ELF-1 (cell line): ENCODE measurements at regions not wholly inside any gene's neighbourhood (a gene's known extent, or its start where the extent isn't known, plus 50 kb on each side); places are given as distances from the start of the nearest gene placed in this dataset.
"Not testable (repeated sequence)": the region's sequence is repeated elsewhere in the genome, so short reads cannot be mapped to it uniquely, and the experiment has no call there.

Experiments used
- DNase-seq: peaks from one replicate; pipeline ENCODE4 v3.0.0-alpha.2; 2016; ENCODE audit warnings: low read depth, low spot score

DNA sequence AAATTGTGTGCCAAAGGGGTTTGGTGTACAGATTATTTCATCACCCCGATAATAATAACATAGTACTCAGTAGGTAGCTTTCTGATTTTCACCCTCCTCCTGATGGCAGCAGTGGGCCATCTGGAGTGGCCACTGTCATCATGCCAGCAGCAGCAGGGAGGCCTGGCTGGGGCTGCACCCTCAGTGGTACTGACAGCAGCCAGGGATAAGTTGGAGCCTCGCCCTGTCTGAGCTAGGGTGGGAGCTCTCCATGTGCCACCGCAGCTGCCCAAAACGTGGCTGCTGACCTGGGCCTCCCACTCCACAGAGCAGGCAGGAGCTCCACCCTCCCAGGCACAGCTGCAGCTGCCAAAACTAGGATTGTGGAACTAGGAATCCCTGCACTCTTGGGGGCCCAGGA is 700.8 kb upstream of the KCND2 start:
- DNase-seq: no peak

DNA sequence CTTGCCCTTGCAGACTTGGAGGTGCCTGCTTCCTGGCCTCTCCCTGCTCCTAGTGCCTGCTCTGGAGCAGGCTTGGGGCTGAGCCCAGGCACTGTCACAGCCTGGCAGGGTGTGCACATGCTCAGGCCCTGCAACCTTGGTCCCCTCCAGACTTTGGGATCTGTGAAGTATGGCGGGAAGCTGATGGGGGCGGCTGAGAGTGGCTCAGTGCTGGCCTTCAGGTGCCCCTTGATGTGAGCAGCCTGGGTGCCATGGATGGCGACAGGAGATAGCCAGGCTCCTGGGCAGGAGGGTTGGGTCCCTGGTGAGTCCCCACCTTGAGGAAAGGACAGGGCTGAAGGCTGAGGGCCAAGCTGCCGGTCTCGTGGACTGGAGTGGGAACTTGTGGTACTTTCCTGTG is 700.4 kb upstream of the KCND2 start:
- DNase-seq: no peak

DNA sequence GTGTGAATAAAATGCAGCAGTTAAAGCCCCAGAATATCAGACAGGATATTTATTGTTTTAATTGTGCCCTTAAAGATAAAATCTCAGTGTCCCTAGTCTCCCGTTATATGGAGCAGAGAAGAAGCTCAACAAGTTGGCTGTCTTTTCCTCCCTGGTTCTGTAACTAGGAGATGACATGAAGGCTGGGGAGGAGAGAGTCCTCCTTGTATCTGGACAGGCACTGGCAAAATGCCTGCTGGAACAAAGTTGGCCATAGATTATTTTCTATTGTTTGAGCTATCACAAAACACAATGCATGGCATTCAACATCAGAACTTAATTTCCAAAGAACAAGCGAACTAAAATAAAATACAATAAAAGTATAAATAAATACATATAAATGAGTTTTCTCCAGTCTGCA is 694.9 kb upstream of the KCND2 start:
- no peak for DNase-seq

DNA sequence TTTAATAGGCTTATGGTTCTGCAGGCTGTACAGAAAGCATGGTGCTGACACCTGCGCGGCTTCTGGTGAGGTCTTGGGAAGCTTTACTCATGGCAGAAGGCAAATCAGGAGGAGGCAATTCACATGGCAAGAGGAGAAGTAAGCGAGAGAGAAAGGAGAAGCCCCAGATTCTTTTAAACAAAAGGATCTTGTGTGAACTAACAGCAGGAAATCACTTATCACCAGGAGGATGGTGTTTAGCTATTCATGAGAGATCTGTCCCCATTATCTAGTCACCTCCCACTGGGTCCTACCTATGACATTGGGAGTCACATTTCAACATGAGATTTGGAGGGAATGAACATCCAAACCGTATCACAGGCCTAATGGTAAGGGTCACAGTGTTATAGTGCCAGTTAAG is 678.0 kb upstream of the KCND2 start:
- peak; percentile 56 for DNase-seq

DNA sequence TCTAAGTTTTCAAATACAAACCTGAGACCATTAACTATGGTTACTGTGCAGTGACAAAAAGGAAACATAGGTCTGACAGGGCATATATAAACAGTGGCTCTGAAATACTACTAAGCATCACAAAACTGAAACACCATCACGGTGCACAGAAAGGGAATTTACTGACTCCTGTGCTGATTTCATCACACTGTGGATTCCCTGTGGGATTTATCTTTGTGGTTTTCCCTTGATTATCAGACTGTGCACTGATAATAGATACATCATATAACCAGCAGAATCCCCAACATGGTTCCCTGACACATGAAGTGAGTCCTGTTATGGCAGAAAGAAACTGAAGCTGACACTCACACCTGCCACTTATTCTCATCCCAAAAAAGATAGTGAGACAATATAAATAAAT is 676.3 kb upstream of the KCND2 start:
- no peak for DNase-seq

DNA sequence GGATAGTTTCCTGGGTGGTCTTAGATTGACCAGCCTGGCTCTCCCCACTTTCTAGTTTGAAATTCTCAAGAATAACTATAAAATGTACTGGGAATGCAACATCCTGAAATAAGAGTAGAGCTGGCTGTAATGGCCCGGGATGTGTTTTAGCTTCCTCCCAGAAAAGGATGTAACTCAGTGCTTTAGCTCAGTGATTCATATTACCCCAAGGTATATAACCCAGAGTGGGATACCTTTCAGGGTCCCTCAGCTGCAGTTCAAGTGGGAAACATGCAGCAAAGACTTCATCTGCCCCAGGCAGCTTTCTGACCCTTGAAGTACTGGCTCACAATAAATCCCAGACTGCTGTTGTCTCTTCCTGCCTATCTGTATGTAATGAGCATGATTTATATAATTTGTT is 666.7 kb upstream of the KCND2 start:
- no peak for DNase-seq

DNA sequence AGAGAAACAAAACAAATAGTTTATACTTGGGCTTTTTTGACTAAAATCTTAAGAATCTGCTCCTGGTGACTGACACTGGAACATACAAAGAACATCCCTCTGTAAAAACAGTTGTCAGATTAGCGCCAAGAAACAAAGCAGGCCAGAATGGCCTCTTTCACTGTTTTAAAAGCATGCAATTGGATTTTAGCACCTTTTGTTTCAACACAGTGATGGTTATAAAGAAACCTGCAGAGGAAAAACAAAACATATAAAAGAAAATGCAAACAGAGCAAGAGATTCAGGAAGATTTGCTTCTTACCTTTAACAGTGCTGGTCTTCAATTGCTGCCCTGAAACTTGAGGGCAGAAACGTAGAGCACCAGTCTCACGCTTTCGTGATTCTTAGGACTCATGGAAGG is 652.2 kb upstream of the KCND2 start:
- no peak for DNase-seq

DNA sequence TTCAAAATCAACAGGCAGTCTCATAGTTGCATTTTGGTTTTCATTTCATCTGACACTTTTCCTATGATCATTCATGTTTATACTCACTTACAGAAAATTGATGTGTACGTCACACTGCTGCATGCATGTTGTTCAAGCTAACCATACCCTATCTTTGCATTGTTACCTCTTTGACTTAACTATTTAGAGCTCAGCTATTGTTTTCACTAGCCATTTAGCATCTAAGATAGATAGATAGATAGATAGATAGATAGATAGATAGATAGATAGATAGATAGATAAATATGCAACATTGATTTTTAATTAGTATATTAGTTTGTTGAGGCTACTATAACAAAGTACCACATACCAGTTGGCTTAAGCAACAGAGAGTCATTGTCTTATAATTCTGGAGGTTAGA is 649.5 kb upstream of the KCND2 start:
- DNase-seq: no peak

DNA sequence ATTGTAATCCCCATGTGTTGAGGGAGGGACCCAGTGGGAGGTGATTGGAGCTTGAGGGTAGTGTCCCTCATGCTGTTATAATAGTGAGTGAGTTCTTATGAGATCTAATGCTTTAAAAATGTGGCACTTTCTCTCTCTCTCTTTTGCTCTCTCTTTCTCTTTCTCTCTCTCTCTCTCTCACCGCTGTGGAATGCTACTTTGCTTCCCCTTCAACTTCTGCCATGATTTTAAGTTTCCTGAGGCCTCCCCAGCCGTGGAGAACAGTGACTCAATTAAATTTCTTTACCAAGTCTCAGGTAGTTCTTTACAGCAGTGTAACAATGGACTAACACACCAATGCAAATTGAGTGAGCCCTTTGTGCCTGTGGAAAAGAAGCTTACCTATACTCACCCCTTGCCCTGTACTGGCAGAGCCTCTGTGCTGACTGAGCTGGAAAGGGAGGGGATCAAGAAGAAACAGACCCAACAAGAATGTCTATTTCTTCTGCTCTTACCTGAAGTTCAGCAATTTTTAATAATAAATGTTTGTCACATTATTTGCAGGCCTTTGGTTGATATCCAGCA is 642.5 kb upstream of the KCND2 start:
- no peak for DNase-seq

DNA sequence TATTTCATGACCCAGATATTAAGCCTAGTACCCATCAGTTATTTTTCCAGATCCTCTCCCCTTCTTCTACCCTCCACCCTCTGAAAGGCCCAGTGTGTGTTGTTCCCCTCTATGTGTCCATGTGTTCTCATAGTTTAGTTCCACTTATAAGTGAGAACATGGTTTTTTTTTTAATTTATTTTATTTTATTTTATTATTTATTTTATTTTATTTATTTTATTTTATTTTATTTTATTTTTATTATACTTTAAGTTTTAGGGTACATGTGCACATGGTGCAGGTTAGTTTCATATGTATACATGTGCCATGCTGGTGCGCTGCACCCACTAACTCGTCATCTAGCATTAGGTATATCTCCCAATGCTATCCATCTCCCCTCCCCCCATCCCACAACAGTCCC is 639.2 kb upstream of the KCND2 start:
- DNase-seq: not testable (repeated sequence)

DNA sequence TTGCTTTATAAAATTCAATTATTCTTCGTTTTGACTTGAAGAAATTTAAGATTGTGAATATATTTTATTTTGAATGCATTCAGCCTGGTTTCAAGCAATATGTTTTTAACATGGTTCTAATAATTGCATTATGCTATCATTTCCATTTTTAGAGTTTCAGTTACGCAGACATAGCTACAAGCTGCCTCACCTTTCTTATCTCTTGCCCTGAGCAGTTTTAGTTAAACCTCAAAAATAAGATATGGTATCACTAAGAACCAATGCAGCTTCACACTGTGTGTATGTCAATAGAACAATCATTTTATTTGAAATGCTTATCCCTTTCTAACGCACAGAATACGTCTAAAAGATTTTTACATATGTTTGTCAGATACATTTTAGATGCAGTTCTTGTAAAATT is 632.6 kb upstream of the KCND2 start:
- no peak for DNase-seq

DNA sequence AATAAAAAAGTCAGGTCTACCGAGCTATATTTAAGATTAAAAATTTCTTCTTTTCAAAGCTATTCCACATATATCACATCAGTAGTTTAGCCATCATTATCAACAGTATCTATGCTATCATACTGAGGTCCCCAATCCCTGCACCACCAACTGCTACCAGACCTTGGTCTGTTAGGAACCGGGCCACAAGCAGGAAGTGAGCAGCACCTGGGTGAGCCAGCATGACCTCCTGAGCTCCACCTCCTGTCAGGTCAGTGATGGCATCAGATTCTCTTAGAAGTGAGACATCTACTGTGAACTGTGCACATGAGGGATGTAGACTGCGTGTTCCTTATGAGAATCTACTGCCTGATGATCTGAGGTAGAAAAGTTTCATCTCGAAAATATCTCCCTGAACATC is 632.1 kb upstream of the KCND2 start:
- no peak for DNase-seq

DNA sequence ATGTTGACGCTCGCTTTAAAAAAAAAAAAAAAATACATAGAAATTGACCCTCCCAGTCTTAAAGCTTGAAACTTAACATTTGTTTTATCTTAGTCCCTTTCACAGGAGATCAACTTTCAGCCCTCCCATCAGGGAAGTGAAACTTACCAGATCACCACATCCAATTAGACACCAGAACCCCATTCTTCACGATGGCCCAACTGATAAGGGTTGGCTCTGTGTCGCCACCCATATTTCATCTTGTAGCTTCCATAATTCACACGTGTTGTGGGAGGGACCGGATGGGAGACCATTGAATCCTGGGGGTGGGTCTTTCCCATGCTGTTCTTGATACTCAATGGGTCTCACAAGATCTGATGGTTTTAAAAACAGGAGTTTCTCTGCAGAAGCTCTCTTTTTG is 629.4 kb upstream of the KCND2 start:
- no peak for DNase-seq

DNA sequence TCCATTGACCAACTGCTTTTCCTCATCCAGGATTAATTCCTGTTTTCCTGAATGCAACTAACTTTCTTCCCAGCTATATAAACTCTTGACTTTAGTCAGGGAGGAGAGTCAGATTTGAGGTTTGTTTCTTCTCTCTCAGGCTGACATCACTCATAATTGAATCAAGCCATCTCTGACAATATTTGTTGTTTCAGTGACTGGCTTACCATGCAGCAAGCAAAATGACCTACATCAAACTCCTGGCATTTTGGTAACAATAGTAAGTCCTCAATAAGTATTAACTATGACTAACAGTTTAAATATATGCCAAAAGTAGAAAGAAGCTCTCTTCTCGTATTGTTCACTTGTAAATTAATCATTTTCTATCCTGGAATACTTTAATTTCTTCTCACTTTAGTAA is 625.7 kb upstream of the KCND2 start:
- no peak for DNase-seq

DNA sequence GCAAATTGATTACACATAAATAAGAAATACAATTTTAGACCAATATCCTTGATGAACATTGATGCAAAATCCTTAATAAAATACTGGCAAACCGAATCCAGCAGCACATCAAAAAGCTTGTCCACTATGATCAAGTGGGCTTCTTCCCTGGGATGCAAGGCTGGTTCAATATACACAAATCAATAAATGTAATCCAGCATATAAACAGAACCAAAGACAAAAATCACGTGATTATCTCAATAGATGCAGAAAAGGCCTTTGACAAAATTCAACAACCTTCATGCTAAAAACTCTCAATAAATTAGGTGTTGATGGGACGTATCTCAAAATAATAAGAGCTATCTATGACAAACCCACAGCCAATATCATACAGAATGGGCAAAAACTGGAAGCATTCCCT is 624.2 kb upstream of the KCND2 start:
- DNase-seq: not testable (repeated sequence)

DNA sequence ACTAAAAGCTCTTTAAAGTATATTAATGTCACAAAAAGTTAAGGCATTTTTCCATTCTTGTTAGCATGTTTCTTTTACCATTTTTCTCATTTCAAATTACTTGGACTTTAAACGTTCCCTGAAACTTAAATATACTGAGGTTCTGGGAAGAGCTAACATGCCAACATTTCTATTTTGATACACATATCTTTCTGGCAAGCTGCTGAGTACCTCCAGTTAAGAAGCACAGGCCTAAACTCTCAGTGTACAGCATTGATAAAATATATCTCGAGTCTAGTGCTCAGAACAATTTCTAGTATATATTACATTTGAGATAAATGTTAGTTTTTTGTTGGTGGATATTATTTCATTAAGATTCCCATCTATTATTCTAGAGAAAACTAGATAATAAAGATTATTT is 612.9 kb upstream of the KCND2 start:
- no peak for DNase-seq

DNA sequence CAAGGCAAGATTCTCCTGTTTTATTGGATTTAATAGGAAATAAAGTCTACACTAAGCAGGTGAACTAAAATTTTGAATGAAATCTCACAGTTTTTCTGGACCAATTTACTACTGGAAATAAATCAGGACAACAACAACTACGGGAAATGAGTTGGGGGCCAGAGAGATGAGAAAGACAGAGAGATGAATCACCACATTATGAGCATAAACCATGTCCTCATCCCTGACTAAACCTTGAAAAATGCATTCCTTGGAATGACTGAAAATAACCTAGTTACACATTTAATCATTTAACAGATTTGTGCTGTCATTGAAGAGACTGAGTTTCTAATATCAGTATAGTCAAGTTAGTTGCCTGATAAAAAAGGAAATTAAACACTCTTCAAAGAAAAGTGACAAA is 608.4 kb upstream of the KCND2 start:
- DNase-seq: no peak

DNA sequence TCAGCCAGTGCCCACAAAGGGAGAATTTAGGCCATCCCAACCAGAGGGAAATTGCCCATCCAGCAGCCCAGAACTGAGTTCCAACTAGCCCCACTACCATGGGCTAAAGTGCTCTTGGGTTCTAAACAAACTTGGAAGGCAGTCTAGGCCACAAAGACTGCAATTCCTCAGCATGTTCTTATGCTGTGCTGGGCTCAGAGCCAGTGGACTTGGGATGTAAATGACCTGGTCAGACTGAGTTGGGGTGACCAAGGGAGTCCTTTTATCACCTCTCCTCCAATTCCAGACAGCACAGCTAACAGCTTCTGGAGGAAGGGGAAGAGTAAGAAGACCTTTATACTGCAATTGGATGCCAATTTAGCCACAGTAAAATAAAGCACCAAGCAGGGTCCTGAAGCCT is 607.2 kb upstream of the KCND2 start:
- no peak for DNase-seq

DNA sequence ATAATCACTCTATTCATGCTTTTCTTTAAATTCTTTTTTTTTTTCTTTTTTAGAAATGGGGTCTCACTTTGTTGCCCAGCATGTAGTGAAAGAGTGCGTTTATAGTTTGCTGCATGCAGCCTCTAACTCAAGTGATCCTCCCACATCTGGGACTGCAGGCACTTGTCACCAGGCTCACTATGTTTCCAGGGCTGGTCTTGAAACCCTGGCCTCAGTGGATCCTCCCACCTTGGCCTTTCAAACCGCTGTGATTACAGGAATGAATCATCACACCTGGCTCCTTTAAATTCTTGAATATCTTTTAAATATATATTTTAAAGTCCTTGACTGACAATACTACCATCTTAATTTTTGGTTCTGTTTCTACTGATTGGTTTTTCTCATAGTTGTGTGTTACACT is 591.6 kb upstream of the KCND2 start:
- no peak for DNase-seq

DNA sequence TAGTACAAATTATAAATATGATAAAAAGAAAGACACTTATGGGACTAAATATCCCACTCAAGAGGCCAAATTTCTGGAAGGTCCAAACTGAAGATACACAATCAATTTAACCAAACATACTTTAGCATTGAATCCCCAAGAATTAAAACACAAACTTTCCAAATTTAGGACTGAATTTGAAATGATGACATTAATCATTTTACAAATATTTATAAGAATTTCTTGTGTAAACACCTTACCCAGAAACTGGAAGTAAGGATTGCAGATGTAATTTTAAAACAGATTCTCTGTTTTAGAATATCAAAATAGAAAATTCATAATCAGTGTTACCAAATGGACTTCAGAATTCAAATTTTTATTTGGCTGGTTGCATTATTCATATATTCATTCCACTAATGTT is 588.2 kb upstream of the KCND2 start:
- no peak for DNase-seq

DNA sequence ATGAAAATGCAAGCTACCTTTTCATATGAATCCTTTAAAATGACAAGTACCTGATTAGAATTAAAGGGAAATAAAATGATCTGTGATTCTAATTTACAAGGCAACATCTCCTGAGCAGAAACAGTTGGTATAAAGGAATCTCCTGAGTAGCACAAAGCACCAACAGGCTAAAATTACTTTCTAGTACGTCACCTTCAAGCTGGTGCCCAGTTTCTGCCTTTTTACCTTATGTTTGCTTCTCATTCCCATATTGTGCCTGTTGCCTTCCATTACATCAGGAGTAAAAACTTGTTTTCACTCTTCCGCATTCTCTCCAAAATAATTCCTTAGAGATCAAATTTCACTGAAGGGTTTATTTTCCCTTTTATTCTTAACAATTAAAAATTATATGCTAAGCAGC is 587.1 kb upstream of the KCND2 start:
- DNase-seq: no peak

DNA sequence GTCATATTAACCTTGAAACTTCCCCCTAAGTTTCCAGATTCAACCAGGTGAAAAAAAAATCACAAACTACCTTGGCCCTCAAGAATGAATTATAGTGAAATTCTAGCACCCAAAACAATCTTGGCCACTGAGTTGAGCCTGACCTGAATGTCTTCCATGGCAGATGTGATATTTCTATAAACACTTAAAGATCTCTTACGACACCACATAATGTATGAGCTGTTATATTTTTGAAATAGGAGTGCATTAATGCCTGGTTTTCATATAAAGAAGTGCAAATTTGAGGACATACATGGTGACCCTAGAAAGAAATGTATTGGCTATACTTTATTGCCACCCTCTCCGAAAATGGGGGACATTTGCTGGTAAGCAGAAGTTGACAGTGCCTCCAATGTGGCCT is 584.1 kb upstream of the KCND2 start:
- no peak for DNase-seq

DNA sequence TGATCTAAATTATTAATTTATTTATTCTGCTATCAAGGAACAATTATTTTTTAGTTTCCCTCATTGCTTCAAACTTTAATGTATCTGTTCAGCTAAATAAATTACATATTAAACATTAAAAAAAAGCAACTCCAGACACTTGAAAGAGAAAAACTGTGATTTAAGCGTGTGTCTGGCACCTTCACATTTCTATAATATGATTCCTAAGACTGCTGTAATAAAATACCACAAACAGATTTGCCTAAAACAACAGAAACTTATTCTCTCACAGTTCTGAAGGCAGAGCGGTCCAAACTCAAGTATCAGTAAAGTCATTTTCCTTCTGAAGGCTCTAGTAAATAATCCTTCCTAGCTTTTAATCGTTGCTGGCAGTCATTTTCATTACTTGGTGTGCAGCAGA is 580.4 kb upstream of the KCND2 start:
- no peak for DNase-seq

DNA sequence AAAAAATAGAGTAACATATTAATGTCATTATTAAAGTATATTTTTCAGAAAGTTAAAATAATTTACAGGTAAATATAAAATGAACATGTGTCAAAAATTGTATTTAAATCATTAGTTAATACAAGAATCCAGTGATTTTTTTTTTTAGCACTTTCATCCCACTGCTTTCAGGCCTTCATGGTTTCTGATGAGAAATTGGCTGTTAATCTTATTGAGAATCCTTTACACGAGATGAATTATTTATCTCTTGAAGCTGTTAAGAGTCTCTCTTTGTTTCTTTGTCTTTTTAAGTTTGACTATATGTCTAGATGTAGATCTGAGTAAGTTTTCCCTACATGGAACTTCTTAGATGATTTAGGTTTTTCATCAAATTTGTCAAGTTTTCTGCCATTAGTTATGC is 578.5 kb upstream of the KCND2 start:
- no peak for DNase-seq

DNA sequence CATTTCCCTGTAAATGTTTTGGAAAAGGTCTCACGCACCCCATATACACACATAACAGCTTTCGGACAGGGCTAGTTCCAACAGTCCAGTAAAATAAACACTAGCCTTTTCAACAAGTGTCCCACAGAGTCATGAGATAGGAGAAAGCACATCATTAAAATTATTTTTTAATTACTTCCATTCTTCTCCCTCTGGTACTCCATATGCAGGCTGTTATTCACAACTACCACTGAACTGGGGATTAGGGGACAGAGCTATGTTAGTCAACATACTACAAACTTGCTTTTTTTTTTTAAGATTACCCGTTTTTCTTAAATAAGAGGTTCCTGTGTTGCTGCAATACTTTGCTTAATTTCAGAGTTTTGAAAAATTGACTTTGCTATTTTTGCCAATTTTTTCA is 576.6 kb upstream of the KCND2 start:
- DNase-seq: no peak
